HG03045 (cell line): ENCODE measurements at regions not wholly inside any gene's neighbourhood (a gene's known extent, or its start where the extent isn't known, plus 50 kb on each side); places are given as distances from the start of the nearest gene placed in this dataset.
"Not testable (repeated sequence)": the region's sequence is repeated elsewhere in the genome, so short reads cannot be mapped to it uniquely, and the experiment has no call there.

Source experiments
- ATAC-seq: cut with Tn5 transposase; IDR thresholded peaks from one replicate; pipeline ENCODE4 v1.9.1; 2021; ENCODE audit warnings: mild to moderate bottlenecking, moderate library complexity; ENCODE audit not compliant: unreplicated experiment

DNA sequence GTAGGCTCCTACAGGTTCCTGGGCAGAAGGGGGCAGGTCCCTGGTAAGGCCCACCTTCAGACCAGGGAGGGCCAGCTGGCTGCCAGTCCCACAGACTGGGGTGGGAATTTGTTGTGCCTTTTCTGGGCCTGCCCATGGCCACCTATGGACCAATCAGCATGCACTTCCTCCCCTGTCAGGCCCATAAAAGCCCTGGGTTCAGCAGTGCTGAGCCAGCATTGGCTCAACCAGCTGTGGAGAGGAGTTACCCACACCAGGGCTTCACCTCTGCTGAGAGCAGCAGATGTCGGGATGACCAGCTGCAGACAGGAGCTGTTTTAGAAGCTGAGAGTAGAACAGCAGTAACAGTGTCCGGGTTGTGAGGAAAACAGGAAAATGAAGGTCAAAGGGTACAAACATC lies 373.4 kb upstream of the ACO1 start:
- ATAC-seq, result no peak

DNA sequence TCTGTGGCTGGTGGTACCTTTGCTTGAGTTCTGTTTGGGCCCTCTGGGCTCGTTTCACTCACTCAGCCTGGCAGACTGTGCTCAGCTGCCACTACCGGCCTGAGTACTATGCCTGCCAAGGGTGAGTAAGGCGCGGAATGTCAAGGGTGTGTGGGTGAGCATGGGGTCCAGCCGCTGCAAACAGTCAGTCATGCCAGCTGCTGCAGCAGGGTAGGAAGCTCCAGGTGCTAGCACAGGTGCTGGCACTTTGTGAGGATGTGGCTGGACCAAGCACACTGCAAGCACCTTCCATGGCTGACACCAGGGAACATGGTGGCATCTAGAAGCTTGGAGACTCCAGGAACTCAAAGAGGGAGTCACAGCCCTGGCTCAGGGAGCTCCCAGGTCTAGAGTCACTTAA lies 368.6 kb upstream of the ACO1 start:
- no peak for ATAC-seq

DNA sequence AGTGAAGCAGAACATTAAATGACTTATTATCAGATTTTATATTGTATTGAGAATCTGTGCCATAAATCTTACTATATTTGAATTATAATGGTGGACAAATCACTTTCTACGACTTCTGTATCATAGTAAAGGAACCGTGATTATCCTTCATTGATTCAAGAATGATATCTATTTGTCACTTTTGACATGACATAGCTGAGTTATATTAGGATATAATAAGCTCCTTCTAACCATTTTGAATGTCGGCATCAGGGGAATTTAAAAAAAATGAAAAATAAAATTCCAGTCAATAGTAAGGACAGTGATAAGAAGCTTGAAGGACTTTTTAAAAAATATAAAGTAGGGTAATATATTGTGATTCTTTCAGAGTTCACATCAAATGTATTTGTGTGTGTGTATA lies 338.9 kb upstream of the ACO1 start:
- no peak for ATAC-seq

DNA sequence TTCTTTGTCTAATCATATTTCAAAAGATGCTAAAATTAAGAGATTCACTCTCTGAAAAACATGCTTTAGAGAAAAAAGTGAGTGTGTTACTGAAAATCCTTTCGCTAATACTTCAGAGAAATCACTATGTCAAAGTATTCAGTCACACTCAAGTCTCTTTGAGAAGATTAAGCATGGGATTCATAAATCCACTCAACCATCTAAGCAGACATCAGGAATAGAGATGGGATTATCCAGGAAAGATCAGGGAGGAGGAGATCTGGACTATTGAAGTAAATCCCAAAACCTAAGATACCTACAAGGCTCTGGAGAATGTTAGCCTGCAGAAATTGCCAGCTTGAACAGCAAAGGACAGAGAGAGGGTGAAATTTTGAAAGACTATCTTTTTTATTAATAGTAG lies 317.2 kb upstream of the ACO1 start:
- no peak for ATAC-seq

DNA sequence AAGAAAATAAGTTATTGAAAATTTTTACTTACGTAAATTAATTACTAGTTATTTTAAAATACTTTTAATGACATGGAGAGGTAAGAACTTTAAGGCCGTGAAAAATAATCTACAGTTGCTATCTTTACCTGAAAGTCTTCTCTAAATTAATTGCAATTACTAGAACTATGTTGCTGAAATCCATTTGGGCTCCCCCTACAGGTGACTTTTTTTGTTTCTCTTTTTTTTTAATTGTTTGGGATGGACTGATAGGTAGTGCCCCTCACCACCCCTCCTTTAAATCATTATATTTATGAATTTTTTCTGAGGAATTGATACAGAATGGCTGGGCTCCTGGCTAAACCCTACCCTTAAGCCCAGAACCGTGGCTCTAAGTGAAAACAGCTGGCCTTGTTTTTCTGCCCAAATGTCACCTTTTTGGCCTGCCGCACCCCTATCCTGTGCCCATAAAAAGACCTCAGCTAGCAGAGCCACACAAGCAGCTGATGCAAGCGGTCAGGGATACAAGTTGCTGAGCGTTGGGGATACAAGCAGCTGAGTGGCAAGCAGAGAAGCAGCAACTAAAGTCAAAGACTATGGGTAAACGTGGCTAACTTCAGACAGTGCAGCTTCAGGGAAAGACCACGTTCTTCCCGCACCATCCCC lies 315.2 kb upstream of the ACO1 start:
- ATAC-seq, result no peak

DNA sequence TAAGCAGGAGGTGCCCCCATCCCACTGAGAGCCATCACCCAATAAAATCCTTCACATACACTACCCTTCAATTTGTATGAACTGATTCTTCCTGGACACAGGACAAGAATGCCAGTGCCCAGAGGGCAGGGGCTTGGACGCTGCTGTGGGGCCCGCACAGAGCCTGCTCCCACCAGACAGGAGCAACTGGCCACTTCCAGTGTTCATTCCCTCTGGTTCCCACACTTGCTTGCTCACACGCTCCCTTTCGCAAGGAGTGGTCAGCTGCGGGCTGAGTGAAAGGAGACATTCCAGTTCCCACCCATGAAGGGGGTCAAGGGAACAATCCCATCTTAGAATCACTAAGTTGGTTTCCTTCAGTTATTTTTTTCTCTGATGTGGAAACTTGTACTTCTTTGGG lies 314.5 kb upstream of the ACO1 start:
- no peak for ATAC-seq

DNA sequence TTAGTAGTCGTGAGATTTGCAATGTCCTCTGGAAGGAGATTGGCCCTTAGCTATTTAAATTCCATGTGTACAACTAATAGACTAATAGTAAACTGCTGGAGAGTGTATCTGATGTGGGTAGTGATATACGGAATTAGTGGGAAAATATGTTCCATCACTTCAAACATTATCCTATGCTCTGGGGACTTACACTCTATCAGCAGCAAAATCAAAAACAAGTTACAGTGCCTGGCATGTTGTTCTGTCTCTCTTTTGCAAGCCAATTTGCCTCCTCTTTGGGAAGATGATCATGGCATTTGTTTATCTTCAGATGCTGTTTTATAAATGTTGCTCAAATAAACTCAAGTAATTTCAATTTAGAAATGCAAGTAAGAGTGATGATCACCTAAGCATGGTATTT lies 311.9 kb upstream of the ACO1 start:
- ATAC-seq, result no peak

DNA sequence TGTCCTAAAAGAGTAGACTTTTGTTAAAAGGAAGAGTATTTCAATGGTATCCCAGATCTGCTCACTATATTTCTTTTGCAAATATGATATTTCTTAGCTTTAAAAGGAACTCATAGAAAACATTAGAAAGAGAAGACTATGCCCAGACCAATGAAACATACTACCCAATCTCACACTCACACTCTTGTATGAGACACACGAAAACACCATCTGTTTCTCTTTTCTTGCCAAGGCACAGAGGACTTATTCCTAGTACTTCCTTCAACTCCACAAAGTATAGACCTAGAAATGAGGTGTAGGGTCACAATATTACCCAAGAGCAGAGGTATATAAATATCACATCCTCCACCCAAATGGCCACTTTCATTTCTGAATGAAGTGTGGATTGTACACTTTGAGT lies 292.4 kb upstream of the ACO1 start:
- no peak for ATAC-seq

DNA sequence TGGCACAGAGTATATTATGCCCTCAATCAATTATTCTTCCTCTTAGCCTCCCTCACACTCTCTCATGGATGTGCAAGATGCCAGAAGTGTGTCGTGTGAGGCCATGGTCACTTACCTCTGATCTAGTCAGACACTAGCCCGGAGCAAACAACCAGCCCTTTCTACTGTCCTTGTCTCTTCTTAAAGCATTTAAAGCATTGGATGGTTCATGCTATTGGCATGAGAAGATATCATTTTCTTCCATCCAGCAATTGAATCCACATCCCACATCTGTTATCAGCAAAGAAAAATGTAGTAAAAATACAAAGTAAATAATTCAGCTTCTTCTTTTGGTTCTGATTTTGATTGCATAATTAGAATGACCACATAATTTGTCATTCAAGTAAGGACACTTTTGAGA lies 267.2 kb upstream of the ACO1 start:
- no peak for ATAC-seq

DNA sequence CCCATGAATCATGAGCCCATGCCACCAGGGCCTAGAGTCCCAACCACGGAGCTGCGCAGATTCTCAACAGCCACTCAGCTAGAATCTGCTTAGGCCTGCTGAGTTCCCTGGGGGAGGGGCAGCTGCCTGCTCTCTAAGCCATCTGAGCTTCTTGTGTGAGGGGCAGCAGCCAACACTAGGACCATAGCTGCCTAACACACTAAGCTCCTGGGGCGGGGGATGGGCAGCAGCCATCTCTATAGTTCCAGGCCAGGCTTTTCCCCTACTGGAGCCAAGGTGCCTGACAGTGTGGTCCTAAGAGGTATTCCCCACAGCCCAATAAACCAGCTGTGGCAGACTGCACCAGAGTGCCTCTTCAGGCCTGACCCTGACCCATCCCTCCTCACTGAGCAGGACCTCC lies 255.9 kb upstream of the ACO1 start:
- no peak for ATAC-seq

DNA sequence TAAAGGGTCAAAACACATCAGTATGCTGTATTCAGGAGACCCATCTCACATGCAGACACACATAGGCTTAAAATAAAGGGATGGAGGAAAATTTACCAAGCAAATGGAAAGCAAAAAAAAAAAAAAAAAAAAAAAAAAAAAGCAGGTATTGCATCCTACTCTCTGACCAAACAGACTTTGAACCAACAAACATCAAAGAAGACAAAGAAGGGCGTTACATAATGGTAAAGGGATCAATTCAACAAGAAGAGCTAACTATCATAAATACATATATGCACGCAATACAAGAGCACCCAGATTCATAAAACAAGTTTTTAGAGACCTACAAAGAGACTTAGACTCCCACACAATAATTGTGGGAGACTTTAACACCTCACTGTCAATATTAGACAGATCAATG lies 253.7 kb upstream of the ACO1 start:
- ATAC-seq, result not testable (repeated sequence)

DNA sequence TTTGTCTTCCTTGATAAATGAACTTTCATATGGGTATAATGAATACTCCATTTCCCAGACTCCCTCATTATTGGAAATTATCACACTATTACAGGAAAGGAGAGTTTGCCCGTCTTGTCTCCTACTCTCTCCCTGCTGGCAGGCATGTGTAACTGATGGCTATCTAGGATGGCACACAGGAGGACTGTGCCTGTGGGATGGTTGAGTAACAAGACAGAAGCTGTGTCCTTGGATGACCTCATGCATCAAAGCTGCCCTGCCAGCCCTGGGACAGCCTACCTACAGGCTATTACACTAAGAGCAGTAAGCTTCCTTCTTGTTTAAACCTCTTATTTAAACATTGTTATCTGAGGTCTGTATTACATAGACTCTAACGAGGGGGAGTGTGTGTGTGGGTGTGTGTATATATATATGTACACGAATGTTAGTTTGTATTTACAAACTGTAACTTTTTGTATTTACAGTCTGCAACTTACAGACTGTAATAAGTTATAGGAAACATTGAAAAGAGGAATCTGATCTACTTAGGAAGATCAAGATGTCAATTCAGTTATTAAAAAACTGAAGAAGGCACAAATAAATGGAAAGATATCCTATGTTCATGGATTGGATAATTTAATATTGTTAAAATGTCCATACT lies 247.6 kb upstream of the ACO1 start:
- no peak for ATAC-seq

DNA sequence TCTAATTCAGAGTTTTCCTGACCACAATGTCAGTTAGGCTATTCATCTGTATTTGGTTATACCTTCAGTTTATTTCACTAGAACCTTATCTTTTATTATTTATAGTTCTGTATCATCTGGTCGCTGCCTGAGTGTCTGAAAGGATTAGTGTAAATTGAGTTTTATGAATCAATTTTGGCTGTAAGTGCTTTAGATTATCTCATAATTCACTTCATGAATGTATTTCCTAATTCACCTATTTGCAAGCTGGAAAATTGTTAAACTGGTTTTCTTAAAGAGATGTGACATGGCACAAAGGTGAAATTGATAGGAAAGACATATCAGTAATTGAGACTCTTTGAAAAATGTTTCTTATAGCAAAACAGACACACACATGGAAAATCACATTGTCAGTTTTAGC lies 242.4 kb upstream of the ACO1 start:
- no peak for ATAC-seq

DNA sequence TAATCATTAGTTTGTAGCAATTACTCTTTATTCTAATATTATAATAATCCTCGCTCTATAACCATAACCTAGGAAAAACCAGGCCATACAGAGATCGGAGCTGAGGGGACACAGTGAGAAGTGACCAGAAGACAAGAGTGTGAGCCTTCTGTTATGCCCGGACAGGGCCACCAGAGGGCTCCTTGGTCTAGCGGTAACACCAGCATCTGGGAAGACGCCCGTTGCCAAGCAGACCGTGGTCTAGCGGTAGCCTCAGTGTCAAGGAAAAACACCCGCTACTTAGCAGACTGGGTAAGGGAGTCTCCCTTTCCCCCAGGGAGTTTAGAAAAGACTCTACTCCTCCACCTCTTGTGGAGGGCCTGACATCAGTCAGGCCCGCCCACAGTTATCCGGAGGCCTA lies 235.9 kb upstream of the ACO1 start:
- ATAC-seq, result not testable (repeated sequence)

DNA sequence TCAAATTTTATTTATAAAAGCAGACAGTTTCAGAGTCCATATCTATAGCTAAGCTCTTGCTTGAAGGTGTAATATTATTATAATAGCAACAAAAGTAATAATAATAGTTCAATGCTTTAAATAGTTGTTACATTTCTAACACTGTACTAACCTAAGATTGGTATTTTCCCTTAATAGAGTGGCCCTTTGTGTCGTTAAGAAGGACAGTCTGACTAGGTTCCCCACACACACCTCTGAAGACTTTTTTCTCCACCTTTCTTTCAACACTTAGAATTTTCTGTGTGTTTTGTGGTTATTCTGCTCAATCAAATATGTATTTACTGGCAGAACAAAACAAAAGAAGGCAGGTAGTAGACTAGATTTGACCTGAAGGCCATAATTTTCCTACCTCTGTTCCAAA lies 223.2 kb upstream of the ACO1 start:
- no peak for ATAC-seq

DNA sequence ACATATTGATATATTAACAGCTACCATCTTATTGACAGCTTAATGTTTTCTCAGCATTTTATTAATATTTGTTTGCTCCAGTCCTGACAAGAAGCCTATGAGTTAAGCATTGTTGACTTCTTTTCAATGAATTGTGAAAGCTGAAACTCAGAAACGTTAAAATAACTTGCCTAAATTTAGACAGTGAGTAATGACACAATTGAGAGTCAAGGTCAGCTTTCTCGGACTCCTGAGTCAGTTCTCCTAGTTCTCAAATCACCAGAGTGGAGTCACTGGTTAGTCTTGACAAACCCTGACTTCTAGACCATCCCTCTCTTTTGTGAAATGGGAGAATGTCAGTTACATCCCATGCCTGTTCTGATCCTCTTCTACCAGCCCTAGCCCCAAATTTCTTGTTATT lies 222.7 kb upstream of the ACO1 start:
- ATAC-seq, result peak; percentile 60

DNA sequence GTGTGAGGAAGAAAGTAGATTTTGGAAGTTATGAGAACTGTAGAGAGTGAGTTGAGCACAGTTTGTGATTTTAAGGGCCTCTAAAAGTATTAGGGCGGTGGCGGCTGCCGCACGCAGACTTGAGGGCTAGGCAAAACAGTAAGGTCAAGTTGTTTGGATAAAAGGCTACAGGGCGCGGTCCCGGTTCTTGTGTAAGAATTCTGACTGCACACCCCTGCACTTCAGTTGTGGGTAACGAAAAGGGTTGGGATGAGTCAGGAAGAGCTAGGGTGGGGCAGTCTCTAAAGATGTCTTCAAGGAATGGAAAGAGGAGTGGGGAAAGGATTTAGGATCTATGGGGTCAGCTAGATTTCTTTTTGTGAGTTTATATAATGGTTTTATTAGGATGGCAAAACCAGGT lies 218.1 kb upstream of the ACO1 start:
- not testable (repeated sequence) for ATAC-seq

DNA sequence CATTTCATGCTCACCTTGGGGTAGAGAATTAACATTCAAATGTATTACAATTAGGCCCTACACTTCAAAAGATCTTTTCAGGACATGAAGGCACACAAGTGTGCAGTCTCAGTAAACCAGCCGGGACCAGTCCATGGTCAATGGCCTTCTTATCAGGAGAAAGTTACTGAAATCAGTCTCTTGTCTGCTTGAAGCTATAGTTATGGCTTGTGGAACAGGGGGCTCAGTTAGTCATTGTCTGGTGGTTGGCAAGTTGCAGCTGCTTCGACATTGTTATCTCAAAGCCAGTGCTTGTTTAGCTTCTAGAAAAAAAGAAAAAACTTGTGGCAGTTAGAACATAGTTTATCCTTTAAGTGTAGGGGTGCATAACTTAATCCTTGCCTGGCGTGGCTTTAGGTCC lies 213.1 kb upstream of the ACO1 start:
- no peak for ATAC-seq

DNA sequence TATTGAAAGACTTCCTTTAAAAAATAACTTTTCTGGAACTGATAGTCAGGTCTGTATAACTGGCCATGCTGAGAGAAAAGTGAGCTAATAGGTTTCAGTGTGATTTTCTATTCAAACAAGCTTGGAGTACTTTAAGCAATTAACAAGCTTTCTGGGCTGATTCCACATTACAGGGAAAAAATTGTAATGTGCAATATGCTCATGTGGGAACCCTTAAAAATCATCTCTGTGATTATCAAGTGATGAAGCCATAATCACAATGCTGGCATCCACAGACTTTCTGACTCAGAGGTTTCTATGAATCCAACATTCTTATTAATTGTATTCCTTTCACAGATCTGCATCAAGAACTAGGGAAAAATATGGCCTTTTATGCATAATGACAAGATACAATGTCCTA lies 212.2 kb upstream of the ACO1 start:
- no peak for ATAC-seq

DNA sequence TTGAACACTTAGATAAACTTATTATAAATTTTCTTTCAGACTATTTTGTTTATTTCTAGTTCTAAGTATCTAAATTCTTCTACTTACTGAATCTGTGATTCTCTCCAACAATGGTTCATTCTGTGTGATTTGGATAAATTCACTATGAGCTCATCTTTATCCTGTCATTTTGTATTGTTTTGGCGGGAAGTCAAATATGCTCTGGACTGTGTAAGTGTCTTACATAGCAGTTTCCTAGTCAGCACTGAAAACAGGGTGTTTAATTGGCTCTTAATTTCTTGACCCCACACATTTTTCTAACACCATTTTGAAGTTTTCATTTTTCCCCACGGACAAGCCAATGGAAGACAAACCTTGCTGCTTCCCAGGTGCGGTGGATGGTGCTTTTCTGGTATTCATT lies 207.0 kb upstream of the ACO1 start:
- ATAC-seq, result no peak

DNA sequence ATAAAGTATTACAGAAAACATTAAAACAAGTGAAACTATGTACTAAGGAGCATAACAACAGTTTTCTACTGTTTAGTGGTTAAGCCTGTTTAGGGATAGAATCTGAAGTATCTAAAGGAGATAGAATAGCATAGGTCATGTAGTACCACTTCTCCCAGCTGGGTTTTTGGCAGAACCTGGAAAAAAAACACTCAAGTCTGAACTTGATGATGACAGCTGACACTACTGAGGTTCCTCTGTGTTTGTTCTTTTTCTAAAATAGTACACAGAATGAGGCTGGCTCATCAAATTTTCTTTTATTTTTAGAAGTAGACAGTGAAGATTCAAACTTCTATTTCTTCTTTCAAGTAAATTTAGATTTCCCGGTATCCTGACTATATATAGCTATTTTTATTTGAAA lies 203.8 kb upstream of the ACO1 start:
- no peak for ATAC-seq

DNA sequence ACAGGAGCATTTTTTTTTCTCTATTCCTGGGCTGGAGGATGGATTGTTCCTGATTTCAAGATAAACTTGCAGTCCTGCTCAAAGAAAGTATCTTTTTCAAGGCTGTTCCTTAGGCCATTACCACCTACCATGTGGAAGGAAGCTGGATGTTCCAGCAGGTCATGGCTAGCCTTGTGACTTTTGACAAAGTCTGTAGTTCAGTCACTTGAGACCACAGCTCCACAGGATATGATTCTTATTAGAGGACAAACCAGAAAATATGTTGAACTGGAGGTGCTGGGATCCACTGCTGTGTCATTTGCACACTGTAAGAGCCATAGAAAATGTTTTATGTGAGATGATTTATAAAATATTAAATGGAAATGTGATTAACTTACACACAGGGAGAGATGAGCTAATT lies 184.2 kb upstream of the ACO1 start:
- no peak for ATAC-seq

DNA sequence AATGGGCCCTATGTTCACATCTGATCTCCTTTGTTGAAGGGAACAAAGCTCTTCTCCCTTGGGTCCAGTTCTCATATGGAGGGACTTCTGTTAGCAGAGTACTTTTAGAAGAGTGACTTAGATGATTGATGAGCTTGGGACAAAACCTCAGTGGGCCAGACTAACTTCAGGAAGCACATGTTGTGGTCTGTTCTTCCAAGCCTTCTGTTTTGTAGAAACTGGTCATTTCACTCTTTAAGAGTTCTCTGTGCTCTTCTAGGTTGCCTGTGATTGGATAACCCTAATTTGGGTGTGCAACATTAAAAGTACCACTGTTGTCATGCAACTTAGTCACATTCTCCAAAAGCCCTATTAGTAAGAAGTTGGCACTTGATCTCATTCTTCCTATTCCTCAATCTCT lies 183.5 kb upstream of the ACO1 start:
- ATAC-seq, result no peak
